ENCODE measurements at regions not wholly inside any gene's neighbourhood (a gene's known extent, or its start where the extent isn't known, plus 50 kb on each side); places are given as distances from the start of the nearest gene placed in this dataset.

DNA sequence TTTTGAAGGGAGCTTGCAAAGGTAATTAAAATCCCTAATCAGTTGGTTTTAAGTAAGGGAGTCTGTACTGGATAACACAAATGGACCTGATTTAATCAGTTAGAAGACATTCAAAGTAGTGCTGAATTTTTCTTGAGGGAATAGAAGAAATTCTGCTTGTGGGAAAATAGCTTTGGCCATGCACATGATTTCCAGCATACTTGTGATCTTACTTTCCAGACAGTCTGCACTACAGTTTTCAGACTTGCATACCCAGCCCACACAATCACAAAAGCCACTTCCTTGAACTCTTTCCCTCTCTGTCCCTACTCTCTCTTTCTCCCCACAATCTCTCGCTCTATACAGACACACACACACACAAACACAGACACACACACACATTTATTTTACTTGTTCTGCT lies 852.1 kb downstream of the PLA2G4A start:
- DNase-seq = no peak

DNA sequence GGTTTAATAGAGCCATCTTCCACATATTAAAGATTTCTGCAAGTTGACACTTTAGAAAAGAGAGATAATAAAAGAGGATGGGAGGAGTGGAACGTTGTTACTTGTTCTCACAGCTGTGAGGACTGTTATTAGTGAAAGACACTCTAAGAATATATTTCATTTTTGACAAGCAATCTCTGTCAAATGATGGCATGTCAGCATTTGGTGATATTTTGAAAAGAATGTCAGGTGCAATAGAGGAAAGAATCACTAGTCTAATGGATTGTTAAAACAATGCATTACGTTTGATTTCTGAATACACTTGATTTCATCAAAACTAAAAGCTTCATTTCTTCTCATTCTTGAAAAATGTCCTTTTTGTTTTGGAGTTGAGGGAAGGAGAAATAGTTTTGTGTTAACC lies 853.4 kb downstream of the PLA2G4A start:
- Mint-ChIP-seq H3K9me3 (peaks cover 2% of the 10 kb centered on the region), H3K4me1 (ENCODE audit: low read depth) (no peaks in the 10 kb centered on the region), H3K36me3 (ENCODE audit: low read depth) (no peaks in the 10 kb centered on the region), H3K27me3 (no peaks in the 10 kb centered on the region), H3K4me3 (no peak overlapping the region), H3K27ac (no peak overlapping the region)
- ChIA-PET POLR2A (no interaction called here), CTCF (no interaction called here)
- DNase-seq = no peak
- Histone ChIP-seq H3K4me3 (ENCODE audit: low read length) (no peak overlapping the region), H3K9me3 (ENCODE audit: control insufficient read depth in 1 of 2, insufficient read depth in 1 of 2, low read length in 2 of 2) (no peaks in the 10 kb centered on the region), H3K27me3 (ENCODE audit: control insufficient read depth in 1 of 2, insufficient read depth in 2 of 2, low read length in 2 of 2) (no peaks in the 10 kb centered on the region), H3K36me3 (ENCODE audit: insufficient read depth, low read length) (no peaks in the 10 kb centered on the region), H3K4me1 (ENCODE audit: insufficient read depth, low read length) (no peaks in the 10 kb centered on the region), H3K27ac (ENCODE audit: low read depth in 1 of 2, low read length in 2 of 2) (no peak overlapping the region)
- intact Hi-C loops (cut with DNase I, micrococcal nuclease) = no loop called here
- TF ChIP-seq, protein P1, sequence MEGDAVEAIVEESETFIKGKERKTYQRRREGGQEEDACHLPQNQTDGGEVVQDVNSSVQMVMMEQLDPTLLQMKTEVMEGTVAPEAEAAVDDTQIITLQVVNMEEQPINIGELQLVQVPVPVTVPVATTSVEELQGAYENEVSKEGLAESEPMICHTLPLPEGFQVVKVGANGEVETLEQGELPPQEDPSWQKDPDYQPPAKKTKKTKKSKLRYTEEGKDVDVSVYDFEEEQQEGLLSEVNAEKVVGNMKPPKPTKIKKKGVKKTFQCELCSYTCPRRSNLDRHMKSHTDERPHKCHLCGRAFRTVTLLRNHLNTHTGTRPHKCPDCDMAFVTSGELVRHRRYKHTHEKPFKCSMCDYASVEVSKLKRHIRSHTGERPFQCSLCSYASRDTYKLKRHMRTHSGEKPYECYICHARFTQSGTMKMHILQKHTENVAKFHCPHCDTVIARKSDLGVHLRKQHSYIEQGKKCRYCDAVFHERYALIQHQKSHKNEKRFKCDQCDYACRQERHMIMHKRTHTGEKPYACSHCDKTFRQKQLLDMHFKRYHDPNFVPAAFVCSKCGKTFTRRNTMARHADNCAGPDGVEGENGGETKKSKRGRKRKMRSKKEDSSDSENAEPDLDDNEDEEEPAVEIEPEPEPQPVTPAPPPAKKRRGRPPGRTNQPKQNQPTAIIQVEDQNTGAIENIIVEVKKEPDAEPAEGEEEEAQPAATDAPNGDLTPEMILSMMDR (IDR thresholded peaks at IDR 0.05) = no peak
- ATAC-seq (ENCODE audit: poor library complexity) = no peak

More for the DNA sequence above, 852.1 kb downstream of the PLA2G4A start:
- POLR2A ChIA-PET = no interaction called here
- H3K27ac ChIP-seq (ENCODE audit: low read depth in 1 of 2, low read length in 2 of 2) = no peak overlapping the region
- Mint-ChIP-seq H3K4me1 (ENCODE audit: low read depth) (no peaks in the 10 kb centered on the region), H3K4me3 (no peak overlapping the region), H3K27me3 (no peaks in the 10 kb centered on the region), H3K9me3 (peaks cover 2% of the 10 kb centered on the region), H3K36me3 (ENCODE audit: low read depth) (no peaks in the 10 kb centered on the region), H3K27ac (no peak overlapping the region)
- no peaks in the 10 kb centered on the region for H3K4me1 ChIP-seq (ENCODE audit: insufficient read depth, low read length)
- no peaks in the 10 kb centered on the region for H3K27me3 ChIP-seq (ENCODE audit: control insufficient read depth in 1 of 2, insufficient read depth in 2 of 2, low read length in 2 of 2)
- ATAC-seq (ENCODE audit: poor library complexity) = no peak
- CTCF ChIA-PET = no interaction called here
- no peak overlapping the region for H3K4me3 ChIP-seq (ENCODE audit: low read length)
- H3K36me3 ChIP-seq (ENCODE audit: insufficient read depth, low read length) = no peaks in the 10 kb centered on the region
- intact Hi-C loops (cut with DNase I, micrococcal nuclease) = no loop called here
- TF ChIP-seq, protein P1 (IDR thresholded peaks at IDR 0.05) = no peak
- no peaks in the 10 kb centered on the region for H3K9me3 ChIP-seq (ENCODE audit: control insufficient read depth in 1 of 2, insufficient read depth in 1 of 2, low read length in 2 of 2)

DNA sequence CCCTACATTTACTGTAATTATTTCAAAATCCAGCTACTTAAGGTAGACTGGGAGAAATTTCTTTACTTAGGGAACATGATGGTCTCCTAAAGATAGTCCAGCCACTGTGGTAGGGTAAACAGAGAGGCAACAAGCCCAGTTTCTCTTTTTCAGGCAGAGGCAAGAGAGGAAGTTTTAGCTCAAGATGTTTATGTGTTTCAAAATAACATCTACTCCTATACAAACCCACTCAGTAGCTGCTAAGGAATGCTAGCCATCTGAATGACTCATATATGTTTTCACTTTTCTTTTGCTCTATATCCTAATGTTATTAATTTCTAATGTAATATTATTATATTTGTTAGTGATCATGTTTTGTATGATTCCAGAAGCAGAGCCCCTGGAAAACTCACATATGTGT lies 856.6 kb downstream of the PLA2G4A start:
- no peak overlapping the region for H3K4me3 ChIP-seq (ENCODE audit: low read length)
- Mint-ChIP-seq H3K27me3 (no peaks in the 10 kb centered on the region), H3K36me3 (ENCODE audit: low read depth) (no peaks in the 10 kb centered on the region), H3K27ac (no peak overlapping the region), H3K4me3 (no peak overlapping the region), H3K9me3 (peaks cover 2% of the 10 kb centered on the region), H3K4me1 (ENCODE audit: low read depth) (no peaks in the 10 kb centered on the region)
- TF ChIP-seq, protein P1 (IDR thresholded peaks at IDR 0.05) = no peak
- no peak for DNase-seq
- H3K36me3 ChIP-seq (ENCODE audit: insufficient read depth, low read length) = no peaks in the 10 kb centered on the region
- intact Hi-C loops (cut with DNase I, micrococcal nuclease) = no loop called here
- no peaks in the 10 kb centered on the region for H3K4me1 ChIP-seq (ENCODE audit: insufficient read depth, low read length)
- POLR2A ChIA-PET = no interaction called here
- ATAC-seq (ENCODE audit: poor library complexity) = no peak
- no peak overlapping the region for H3K27ac ChIP-seq (ENCODE audit: low read depth in 1 of 2, low read length in 2 of 2)
- H3K9me3 ChIP-seq (ENCODE audit: control insufficient read depth in 1 of 2, insufficient read depth in 1 of 2, low read length in 2 of 2) = no peaks in the 10 kb centered on the region
- CTCF ChIA-PET = no interaction called here
- no peaks in the 10 kb centered on the region for H3K27me3 ChIP-seq (ENCODE audit: control insufficient read depth in 1 of 2, insufficient read depth in 2 of 2, low read length in 2 of 2)
